ENCODE measurements at regions not wholly inside any gene's neighbourhood (a gene's known extent, or its start where the extent isn't known, plus 50 kb on each side); places are given as distances from the start of the nearest gene placed in this dataset.
A peak's percentile ranks its signal among the peaks of the same experiment; 100 is the strongest.

GRCh38 chr17:77723071-77723908, 235.2 kb upstream of the TNRC6C start:
- no peak for DNase-seq (ENCODE audit: extremely low read depth, low read depth)

GRCh38 chr17:77723909-77724875, 234.3 kb upstream of the TNRC6C start:
- no peak for DNase-seq (ENCODE audit: extremely low read depth, low read depth)

GRCh38 chr17:77724876-77725615, 233.5 kb upstream of the TNRC6C start:
- no peak for DNase-seq (ENCODE audit: extremely low read depth, low read depth)

GRCh38 chr17:77725846-77726245, 232.7 kb upstream of the TNRC6C start:
- DNase-seq (ENCODE audit: extremely low read depth, low read depth): no peak

- no peak for DNase-seq (ENCODE audit: extremely low read depth, low read depth)
These were observed 231.9 kb upstream of the TNRC6C start for GRCh38 chr17:77726549-77727006.

GRCh38 chr17:77727037-77727615, 231.4 kb upstream of the TNRC6C start:
- DNase-seq (ENCODE audit: extremely low read depth, low read depth): no peak

GRCh38 chr17:77728474-77728795, 230.1 kb upstream of the TNRC6C start:
- DNase-seq (ENCODE audit: extremely low read depth, low read depth): no peak

- no peak for DNase-seq (ENCODE audit: extremely low read depth, low read depth)
These were observed 229.6 kb upstream of the TNRC6C start for GRCh38 chr17:77728871-77729270.

- no peak for DNase-seq (ENCODE audit: extremely low read depth, low read depth)
These were observed 228.9 kb upstream of the TNRC6C start for GRCh38 chr17:77729587-77729986.

- DNase-seq (ENCODE audit: extremely low read depth, low read depth): no peak
These were observed 228.1 kb upstream of the TNRC6C start for GRCh38 chr17:77730376-77730775.

- no peak for DNase-seq (ENCODE audit: extremely low read depth, low read depth)
These were observed 224.8 kb upstream of the TNRC6C start for GRCh38 chr17:77733576-77734296.

- peak; percentile 3 for DNase-seq (ENCODE audit: extremely low read depth, low read depth)
These were observed 224.0 kb upstream of the TNRC6C start for GRCh38 chr17:77734371-77735080.

- no peak for DNase-seq (ENCODE audit: extremely low read depth, low read depth)
These were observed 223.4 kb upstream of the TNRC6C start for GRCh38 chr17:77735081-77735565.

- no peak for DNase-seq (ENCODE audit: extremely low read depth, low read depth)
These were observed 222.8 kb upstream of the TNRC6C start for GRCh38 chr17:77735566-77736198.

- DNase-seq (ENCODE audit: extremely low read depth, low read depth): no peak
These were observed 222.3 kb upstream of the TNRC6C start for GRCh38 chr17:77736199-77736585.

- DNase-seq (ENCODE audit: extremely low read depth, low read depth): no peak
These were observed 221.8 kb upstream of the TNRC6C start for GRCh38 chr17:77736721-77737120.

- DNase-seq (ENCODE audit: extremely low read depth, low read depth): no peak
These were observed 220.8 kb upstream of the TNRC6C start for GRCh38 chr17:77737442-77738265.

All from NCI-H460 (cell line).